Stimulated activated CD8-positive, alpha-beta memory T cell treated with anti-CD3 and anti-CD28 coated beads, Interleukin-2, amount 100 ng/mL, for 48 hours (primary cell): ENCODE measurements at regions not wholly inside any gene's neighbourhood (a gene's known extent, or its start where the extent isn't known, plus 50 kb on each side); places are given as distances from the start of the nearest gene placed in this dataset.
"Not testable (repeated sequence)": the region's sequence is repeated elsewhere in the genome, so short reads cannot be mapped to it uniquely, and the experiment has no call there.

Experiments
- DNase-seq, 2 donors: peaks; one replicate each; pipeline ENCODE4 v3.0.0-alpha.2; 2020; ENCODE audit warnings: low read depth in 2 of 2

- no peak for DNase-seq
These were observed 178.1 kb upstream of the CCL2 start for GRCh38 chr17:34076743-34077631.

GRCh38 chr17:34081269-34081668 lies 173.8 kb upstream of the CCL2 start:
- no peak for DNase-seq

GRCh38 chr17:34082404-34082803 lies 172.7 kb upstream of the CCL2 start:
- DNase-seq: no peak

- not testable (repeated sequence) for DNase-seq
These were observed 166.0 kb upstream of the CCL2 start for GRCh38 chr17:34089042-34089441.

DNA sequence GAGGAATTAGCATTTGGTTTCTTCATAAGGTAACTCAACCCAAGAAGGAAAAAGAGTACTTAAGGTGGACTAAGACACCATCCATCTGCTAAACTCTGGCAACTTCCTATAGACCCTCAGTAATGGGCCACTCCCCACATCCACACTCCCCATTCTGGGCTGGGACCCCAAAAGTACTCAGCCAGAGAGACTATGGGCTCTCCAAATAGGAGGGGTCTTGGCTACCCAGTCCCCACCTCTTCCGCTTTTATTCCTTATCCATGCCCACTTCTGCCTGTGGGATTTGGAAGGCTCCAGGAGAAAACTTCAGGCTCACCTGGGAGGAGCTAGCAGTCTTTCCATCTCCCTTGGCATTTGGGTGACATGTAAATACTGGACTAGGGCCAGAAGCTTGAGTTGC lies 164.5 kb upstream of the CCL2 start:
- no peak for DNase-seq

- DNase-seq: no peak
These were observed 163.1 kb upstream of the CCL2 start for GRCh38 chr17:34091975-34092374.

DNA sequence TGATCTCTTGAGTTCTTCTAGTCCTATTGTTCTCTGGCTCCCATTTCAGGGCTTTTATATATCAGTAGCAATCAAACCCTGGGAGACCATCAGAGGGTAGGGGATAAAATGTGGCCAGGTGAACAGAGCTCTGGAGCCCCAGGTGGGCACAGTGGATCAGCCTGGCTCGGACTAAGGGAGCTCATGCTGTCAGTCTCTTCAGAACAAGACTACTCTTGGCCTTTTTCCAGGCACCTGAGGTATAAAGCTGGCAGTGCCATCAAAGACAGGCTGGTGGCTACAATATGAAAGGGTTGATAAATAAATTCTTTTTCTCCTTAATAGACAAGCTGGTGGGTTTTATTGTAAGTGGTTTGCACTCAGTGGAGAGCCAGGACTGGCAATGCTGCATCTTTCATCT lies 160.0 kb upstream of the CCL2 start:
- DNase-seq: no peak

DNA sequence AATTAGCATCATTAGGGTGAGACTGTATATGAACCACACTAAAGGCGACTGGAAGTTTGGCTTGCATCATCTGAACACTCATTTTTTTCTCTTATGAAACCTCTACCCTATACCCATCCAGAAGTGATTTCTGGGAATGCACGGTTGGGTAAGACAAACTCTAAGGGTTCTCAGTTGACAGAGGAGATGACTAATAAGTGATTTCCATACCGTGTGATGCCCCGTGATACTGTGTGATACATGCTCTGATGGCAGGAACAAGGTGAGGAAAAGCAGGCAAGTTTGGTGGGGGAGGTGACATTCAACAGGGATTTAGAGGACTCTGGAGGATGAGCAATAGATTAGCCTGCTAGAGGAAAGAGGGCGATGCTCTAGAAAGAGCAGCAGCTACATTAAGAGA lies 156.4 kb upstream of the CCL2 start:
- DNase-seq: no peak

- DNase-seq: no peak
These were observed 155.1 kb upstream of the CCL2 start for GRCh38 chr17:34099859-34100515.

DNA sequence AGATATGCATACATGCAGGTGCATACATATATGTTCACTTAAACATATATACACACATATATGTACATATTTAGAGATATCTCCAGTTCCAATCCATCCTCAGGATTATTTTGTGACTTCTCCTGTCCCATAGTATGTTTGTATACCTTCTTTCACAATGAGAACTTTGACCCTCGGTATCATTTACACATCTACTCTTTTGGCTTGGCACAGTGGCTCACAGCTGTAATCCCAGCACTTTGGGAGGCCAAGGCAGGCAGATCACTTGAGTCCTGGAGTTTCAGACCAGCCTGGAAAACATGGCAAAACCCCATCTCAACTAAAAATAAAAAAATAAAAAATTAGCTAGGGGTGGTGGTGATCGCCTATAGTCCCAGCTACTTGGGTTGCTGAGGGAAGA lies 148.1 kb upstream of the CCL2 start:
- DNase-seq: no peak

DNA sequence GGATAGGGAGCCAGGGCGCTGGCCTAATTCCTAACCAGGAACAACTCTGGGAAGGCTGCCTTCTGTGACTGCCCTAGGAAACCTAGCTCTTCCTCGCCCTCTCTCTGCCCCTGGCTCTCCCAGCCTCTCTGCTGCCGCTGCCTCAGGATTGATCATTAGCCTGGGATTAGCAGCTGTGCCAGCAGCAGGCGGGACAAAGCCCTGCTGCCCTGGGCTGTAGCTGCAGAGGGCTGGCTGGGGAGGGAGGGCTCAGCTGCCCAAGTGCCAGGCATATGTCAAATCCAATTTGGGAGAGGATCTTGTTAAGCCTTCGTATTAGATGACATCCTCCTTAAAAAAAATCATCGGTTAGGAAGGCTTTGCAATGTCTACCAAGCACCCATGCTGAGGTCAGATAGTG lies 144.8 kb upstream of the CCL2 start:
- DNase-seq: no peak

- no peak for DNase-seq
These were observed 142.0 kb upstream of the CCL2 start for GRCh38 chr17:34113089-34113488.

- DNase-seq: no peak
These were observed 140.9 kb upstream of the CCL2 start for GRCh38 chr17:34114174-34114573.

DNA sequence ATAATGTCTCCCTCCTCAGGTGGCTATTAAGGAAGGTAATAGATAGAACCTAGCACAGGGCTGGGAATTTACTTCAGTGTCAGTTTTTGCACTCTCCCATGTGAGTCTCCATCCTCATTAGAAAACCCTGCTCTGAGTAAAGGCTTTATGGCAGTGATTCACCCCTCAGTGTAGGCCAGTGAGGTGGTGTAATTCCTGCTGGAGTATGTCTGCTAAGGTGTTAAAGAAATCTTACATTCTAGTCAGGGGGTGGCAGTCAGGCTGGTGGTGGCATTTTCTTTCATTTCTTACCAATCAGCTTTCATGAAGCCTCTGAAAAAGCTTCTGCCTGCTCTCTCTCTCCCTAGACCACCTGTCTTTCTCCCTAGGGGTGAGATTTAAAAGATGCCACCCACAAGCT lies 138.8 kb upstream of the CCL2 start:
- no peak for DNase-seq

GRCh38 chr17:34117332-34117731 lies 137.8 kb upstream of the CCL2 start:
- DNase-seq: no peak

GRCh38 chr17:34117811-34118210 lies 137.3 kb upstream of the CCL2 start:
- no peak for DNase-seq

DNA sequence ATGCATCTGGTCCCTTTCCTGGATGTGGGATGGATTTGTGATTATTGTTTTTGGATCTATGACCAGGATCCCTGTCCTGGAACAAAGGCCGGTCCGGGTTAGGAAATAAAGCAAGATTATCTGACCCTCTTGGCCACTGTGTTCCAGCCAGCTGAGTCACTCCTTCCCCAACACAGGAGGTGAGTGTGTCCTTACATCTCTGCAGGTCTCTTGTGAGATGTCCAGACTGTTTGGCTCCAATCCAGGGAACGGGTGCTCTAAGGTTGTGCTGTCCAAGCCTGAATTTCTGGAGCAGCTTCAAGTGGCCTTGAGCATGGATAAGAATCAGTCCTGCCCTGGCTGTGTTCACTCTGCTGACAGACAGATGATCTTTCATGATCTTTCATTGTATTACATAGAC lies 136.5 kb upstream of the CCL2 start:
- no peak for DNase-seq

GRCh38 chr17:34121311-34121710 lies 133.8 kb upstream of the CCL2 start:
- no peak for DNase-seq

GRCh38 chr17:34122515-34122914 lies 132.6 kb upstream of the CCL2 start:
- no peak for DNase-seq

DNA sequence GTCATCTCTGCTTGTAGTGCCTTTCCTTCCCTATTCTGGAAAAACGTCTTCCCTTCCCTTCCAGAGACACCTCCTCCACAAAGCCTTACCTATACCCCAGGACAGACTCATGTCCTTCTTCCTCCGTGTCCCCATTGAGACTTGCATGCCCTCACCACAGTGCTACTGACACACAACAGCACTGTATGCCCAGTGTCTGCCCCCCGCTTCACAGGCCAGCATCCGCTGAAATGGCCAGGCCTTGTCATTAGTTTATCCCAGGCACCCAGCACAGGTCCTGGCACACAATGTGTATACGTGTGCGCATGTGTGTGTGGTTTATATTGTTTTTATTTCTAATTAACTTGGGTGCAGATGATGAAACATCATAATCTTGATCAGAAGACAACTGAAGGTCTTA lies 130.1 kb upstream of the CCL2 start:
- DNase-seq: no peak

GRCh38 chr17:34125921-34126320 lies 129.2 kb upstream of the CCL2 start:
- DNase-seq: no peak

- DNase-seq: no peak
These were observed 128.6 kb upstream of the CCL2 start for GRCh38 chr17:34126496-34126895.

DNA sequence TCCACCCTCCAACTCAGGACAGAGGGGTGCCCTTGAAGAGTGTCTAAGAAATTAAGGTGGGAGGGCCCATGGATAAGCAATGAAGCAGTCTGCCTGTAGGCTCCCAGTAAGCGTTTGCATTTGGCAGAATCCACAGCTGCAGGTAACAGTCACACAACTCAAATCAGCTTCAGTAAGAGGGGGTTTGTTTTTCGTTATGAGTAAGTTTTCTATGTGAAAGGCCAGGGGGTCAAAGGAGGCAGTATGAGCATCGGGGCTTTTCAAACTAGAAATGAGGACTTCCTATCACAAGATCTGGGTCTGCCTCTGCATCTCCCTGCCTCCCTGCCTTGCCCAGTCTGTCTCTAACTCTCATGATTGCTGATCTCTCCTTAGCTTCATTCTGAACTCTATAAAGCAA lies 128.1 kb upstream of the CCL2 start:
- DNase-seq: no peak
